ENCODE measurements at regions not wholly inside any gene's neighbourhood (a gene's known extent, or its start where the extent isn't known, plus 50 kb on each side); places are given as distances from the start of the nearest gene placed in this dataset.

DNA sequence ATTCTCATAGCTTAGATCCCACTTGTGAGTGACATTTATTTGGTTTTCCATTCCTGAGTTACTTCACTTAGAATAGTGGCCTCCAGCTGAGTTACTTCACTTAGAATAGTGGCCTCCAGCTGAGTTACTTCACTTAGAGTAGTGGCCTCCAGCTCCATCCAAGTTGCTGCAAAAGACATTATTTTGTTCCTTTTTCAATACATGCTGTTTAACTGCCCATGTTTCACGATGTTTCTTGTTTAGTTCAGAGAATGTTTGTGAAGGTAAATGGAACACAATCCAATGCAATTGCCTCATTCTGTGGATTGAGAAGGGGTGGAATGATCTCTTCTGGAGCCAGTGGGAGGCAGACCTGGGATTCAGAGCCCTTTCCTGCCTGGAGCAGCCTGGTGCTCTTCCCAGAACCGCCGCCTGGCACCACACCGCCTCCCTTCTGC, 273.5 kb upstream of the ATP5MC3 start:
- TF ChIP-seq, protein P1, sequence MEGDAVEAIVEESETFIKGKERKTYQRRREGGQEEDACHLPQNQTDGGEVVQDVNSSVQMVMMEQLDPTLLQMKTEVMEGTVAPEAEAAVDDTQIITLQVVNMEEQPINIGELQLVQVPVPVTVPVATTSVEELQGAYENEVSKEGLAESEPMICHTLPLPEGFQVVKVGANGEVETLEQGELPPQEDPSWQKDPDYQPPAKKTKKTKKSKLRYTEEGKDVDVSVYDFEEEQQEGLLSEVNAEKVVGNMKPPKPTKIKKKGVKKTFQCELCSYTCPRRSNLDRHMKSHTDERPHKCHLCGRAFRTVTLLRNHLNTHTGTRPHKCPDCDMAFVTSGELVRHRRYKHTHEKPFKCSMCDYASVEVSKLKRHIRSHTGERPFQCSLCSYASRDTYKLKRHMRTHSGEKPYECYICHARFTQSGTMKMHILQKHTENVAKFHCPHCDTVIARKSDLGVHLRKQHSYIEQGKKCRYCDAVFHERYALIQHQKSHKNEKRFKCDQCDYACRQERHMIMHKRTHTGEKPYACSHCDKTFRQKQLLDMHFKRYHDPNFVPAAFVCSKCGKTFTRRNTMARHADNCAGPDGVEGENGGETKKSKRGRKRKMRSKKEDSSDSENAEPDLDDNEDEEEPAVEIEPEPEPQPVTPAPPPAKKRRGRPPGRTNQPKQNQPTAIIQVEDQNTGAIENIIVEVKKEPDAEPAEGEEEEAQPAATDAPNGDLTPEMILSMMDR (IDR thresholded peaks at IDR 0.05; ENCODE audit: unreplicated experiment) = no peak
- Mint-ChIP-seq H3K27me3 (ENCODE audit: unreplicated experiment) (no peaks in the 10 kb centered on the region), H3K4me1 (ENCODE audit: low read depth, unreplicated experiment) (peaks cover 9% of the 10 kb centered on the region), H3K9me3 (ENCODE audit: low read depth, unreplicated experiment) (peaks cover 4% of the 10 kb centered on the region), H3K36me3 (ENCODE audit: insufficient read depth, unreplicated experiment) (no peaks in the 10 kb centered on the region), H3K27ac (ENCODE audit: unreplicated experiment) (no peak overlapping the region), H3K4me3 (ENCODE audit: low read depth, unreplicated experiment) (no peak overlapping the region)
- CTCF ChIA-PET = no interaction called here
- no TSS peak for BruUV-seq (replicated peaks)
- no peak for DNase-seq
- intact Hi-C loops (cut with micrococcal nuclease; ENCODE audit: unreplicated experiment) = no loop called here

DNA sequence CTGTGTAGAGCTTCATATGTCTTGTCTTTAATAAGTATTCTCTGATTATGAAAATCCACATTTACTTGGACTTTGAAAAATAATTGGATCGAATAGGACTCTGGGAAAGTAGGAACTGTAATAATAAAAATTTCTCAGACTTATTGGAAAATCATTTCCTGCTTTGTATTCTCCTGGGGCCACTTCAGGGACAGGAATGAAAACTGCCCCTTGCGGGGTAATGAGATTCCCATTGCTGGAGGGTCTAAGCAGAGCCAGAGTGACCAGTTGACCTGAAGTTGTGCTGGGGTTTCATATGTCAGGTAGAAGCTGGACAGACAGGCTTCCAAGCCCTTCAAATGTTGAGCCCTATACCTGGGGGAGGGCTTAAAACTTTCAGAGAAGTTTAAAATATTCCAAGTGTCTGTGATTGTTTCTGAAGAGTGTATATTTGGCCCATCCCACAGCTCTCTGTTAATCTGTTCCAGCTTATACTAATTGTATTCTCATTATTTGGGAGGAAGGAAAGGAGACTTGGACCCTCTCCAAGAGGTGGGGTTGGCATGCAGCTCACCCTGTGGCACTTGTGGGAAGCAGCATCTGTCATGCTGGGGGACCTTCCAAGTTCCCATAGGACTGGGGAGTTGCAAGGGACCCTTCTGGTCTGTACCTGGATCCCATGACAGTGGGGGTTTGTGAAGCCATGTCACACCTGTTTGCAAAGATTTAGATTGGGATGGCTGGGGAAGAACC, 268.7 kb upstream of the ATP5MC3 start:
- Mint-ChIP-seq H3K9me3 (ENCODE audit: low read depth, unreplicated experiment) (no peaks in the 10 kb centered on the region), H3K27ac (ENCODE audit: unreplicated experiment) (no peak overlapping the region), H3K36me3 (ENCODE audit: insufficient read depth, unreplicated experiment) (no peaks in the 10 kb centered on the region), H3K4me1 (ENCODE audit: low read depth, unreplicated experiment) (peaks cover 20% of the 10 kb centered on the region), H3K4me3 (ENCODE audit: low read depth, unreplicated experiment) (no peak overlapping the region), H3K27me3 (ENCODE audit: unreplicated experiment) (no peaks in the 10 kb centered on the region)
- intact Hi-C loops (cut with micrococcal nuclease; ENCODE audit: unreplicated experiment) = no loop called here
- TF ChIP-seq, protein P1 (IDR thresholded peaks at IDR 0.05; ENCODE audit: unreplicated experiment) = no peak
- DNase-seq = peak; percentile 13
- BruUV-seq (replicated peaks) = no TSS peak
- CTCF ChIA-PET = no interaction called here

DNA sequence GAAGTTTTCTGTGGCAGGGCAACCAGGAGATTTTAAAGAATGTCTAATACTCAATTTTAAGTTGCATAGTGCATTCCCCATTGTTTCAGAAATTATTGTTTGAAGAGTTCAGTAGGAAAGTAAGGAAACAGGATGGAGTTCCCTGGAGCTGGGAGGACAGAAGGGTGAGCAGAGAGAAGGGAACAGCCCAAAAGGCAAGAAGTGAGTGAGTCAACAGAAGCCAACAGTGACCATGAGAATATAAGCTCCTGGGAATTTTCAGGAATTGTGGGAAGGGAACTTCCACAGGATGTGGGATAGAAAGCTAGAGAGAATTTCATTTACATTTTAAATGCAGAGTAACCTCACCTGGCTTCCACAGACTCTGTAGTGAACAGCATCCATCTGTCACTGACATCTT, 268.1 kb upstream of the ATP5MC3 start:
- no peaks in the 10 kb centered on the region for H3K27me3 Mint-ChIP-seq (ENCODE audit: unreplicated experiment)
- H3K4me1 Mint-ChIP-seq (ENCODE audit: low read depth, unreplicated experiment) = peaks cover 20% of the 10 kb centered on the region
- H3K36me3 Mint-ChIP-seq (ENCODE audit: insufficient read depth, unreplicated experiment) = no peaks in the 10 kb centered on the region
- no peak overlapping the region for H3K4me3 Mint-ChIP-seq (ENCODE audit: low read depth, unreplicated experiment)
- H3K9me3 Mint-ChIP-seq (ENCODE audit: low read depth, unreplicated experiment) = no peaks in the 10 kb centered on the region
- BruUV-seq (replicated peaks) = no TSS peak
- TF ChIP-seq, protein P1 (IDR thresholded peaks at IDR 0.05; ENCODE audit: unreplicated experiment) = no peak
- peak overlapping the region; percentile 20 for H3K27ac Mint-ChIP-seq (ENCODE audit: unreplicated experiment)
- CTCF ChIA-PET = no interaction called here
- DNase-seq = no peak
- intact Hi-C loops (cut with micrococcal nuclease; ENCODE audit: unreplicated experiment) = no loop called here

DNA sequence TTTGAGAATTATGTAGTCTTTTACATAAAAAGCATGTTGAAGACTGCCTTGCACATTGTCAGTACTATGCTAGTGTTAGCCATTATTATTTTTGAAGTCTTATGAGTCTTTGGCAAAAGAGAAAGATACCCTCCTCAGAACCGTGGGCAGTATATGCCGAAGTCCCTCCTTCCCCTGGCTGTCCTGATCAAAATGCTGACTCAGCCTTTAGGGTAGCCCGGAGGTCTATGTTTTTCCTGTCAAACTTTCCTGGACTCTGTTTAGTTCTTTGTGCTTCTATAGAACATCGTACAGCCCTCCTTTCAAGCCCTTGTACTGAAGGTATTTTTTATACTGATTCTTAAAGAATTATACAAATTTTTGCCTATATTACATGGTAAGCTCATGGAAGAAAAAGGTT, 264.7 kb upstream of the ATP5MC3 start:
- Mint-ChIP-seq H3K4me3 (ENCODE audit: low read depth, unreplicated experiment) (no peak overlapping the region), H3K27ac (ENCODE audit: unreplicated experiment) (no peak overlapping the region), H3K9me3 (ENCODE audit: low read depth, unreplicated experiment) (no peaks in the 10 kb centered on the region), H3K27me3 (ENCODE audit: unreplicated experiment) (no peaks in the 10 kb centered on the region), H3K36me3 (ENCODE audit: insufficient read depth, unreplicated experiment) (no peaks in the 10 kb centered on the region), H3K4me1 (ENCODE audit: low read depth, unreplicated experiment) (peaks cover 20% of the 10 kb centered on the region)
- no peak for DNase-seq
- BruUV-seq (replicated peaks) = no TSS peak
- intact Hi-C loops (cut with micrococcal nuclease; ENCODE audit: unreplicated experiment) = no loop called here
- CTCF ChIA-PET = no interaction called here
- TF ChIP-seq, protein P1 (IDR thresholded peaks at IDR 0.05; ENCODE audit: unreplicated experiment) = no peak
